ENCODE measurements at regions not wholly inside any gene's neighbourhood (a gene's known extent, or its start where the extent isn't known, plus 50 kb on each side); places are given as distances from the start of the nearest gene placed in this dataset.

DNA sequence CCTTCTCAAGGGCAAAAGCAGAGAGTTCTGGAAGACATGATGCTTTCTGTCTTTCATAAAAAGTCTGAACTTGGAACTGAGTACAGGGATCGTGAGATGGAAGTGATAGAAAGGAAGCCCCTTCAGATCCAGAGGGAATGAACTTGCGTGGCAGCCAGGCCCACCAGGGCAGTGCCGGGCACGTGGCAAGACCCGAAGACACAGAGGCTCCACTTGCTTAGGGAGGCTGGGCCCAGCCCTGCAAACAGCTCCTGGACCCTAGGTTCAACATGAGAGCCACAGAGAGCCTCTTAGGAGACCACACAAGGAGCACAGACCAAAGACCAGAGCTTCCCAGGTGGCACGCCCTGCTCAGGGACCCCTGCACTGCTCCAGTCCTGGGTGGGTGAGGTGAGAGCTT is 155.4 kb upstream of the SMIM21 start:
- DNase-seq (ENCODE audit: insufficient read length, low spot score) (no peak), FAIRE-seq (no peak)
- TF ChIP-seq, protein P1, sequence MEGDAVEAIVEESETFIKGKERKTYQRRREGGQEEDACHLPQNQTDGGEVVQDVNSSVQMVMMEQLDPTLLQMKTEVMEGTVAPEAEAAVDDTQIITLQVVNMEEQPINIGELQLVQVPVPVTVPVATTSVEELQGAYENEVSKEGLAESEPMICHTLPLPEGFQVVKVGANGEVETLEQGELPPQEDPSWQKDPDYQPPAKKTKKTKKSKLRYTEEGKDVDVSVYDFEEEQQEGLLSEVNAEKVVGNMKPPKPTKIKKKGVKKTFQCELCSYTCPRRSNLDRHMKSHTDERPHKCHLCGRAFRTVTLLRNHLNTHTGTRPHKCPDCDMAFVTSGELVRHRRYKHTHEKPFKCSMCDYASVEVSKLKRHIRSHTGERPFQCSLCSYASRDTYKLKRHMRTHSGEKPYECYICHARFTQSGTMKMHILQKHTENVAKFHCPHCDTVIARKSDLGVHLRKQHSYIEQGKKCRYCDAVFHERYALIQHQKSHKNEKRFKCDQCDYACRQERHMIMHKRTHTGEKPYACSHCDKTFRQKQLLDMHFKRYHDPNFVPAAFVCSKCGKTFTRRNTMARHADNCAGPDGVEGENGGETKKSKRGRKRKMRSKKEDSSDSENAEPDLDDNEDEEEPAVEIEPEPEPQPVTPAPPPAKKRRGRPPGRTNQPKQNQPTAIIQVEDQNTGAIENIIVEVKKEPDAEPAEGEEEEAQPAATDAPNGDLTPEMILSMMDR (IDR thresholded peaks at IDR 0.05; ENCODE audit: insufficient read depth, missing control alignments) = no peak

DNA sequence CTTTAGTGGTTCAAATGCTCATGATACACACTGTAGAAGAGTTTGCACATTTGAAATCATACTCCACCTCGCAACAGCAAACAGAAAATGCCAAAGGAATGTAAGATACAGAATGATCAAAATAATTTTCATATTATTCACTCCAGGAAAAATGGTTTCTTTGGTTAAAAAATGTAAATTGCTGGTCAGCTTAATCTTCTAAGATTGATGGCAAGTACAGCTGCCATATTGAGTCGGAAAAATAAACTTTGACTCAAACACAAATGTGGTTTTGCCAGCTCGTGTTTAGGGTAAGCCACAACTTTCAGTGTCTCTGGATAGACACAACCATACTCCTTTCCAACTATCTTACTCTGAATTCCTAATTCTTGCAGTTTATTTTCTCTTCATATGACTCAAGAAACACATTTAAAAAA is 154.9 kb upstream of the SMIM21 start:
- TF ChIP-seq, protein P1 (IDR thresholded peaks at IDR 0.05; ENCODE audit: insufficient read depth, missing control alignments) = no peak
- DNase-seq (ENCODE audit: insufficient read length, low spot score) = no peak
- FAIRE-seq = peak; percentile 89

DNA sequence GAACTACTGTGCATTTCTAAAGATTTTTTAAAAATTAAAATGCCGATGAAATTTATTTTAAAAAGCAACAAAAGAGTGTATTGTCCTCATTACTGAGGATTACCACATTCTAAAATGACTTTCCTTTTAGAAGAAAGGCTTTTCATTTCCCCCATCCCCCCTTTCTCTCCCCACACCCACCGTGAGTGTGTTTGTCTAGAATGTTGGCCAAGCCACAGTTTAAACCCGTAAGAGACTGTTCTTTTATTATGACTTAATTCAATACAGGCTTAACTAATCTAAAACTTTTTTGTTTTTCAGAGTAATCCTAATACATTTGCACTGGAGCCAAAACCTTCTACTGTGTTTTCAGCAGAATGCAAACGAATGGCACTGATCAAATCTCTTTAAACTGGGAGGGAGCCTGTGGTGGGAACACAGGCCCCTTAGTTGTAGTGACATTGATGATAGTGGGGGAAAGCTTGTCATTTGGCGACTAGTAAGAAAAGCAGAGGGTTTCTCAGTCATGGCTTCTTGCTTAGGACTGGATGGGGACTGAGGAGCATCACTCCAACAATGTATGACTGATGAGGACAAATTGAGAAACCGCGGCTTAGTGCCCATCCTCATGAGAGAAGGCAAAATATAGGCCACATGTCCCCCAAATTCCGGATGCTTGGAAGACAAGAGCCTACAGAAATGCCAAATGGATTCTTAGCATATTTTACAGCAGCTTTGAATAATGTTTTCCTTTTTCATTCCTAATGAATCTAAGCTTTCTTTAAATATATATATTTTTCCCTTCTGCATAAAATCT is 154.0 kb upstream of the SMIM21 start:
- DNase-seq (ENCODE audit: insufficient read length, low spot score) (no peak), FAIRE-seq (peak; percentile 61)
- TF ChIP-seq, protein P1 (IDR thresholded peaks at IDR 0.05; ENCODE audit: insufficient read depth, missing control alignments) = no peak

DNA sequence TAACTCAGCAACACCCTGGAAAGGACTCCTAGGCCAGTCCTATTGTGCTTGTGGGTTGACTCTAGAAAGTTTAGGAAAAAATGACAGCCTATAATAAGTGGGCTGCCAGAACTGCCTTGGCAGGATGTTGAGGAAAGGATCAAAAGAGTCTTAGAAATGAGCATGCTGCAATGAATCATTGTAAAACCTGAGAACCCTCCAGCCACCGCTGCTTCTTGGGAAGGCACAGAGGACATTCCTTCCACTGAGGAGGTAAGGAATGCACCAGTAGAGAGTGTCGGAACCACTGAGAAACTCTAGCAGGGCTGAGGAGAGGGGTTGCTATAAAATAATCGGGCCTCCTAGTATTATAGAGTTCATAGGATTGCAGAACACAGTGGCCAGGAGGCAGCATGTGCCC is 146.7 kb upstream of the SMIM21 start:
- no peak for FAIRE-seq
- no peak for DNase-seq (ENCODE audit: insufficient read length, low spot score)
- TF ChIP-seq, protein P1 (IDR thresholded peaks at IDR 0.05; ENCODE audit: insufficient read depth, missing control alignments) = no peak

DNA sequence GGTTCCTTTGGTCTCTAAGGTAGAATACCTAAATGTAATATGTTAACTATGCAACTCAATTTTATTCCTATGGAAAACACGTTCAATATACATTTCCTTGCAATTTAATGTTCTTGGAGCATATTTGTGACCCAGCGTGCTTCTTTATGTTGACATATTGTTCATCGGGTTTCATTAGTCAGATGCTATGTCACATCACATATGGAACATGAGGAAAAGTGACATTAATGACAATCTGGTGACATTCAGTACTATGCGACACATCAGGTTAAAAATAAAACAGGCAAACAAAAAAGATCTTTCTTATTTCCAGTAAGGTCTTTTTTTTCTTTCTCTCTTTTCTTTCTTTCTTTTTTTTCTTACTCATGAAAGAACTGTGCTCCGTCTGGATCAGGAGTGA is 135.6 kb upstream of the SMIM21 start:
- FAIRE-seq (peak; percentile 96), DNase-seq (ENCODE audit: insufficient read length, low spot score) (no peak)
- TF ChIP-seq, protein P1 (IDR thresholded peaks at IDR 0.05; ENCODE audit: insufficient read depth, missing control alignments) = no peak

DNA sequence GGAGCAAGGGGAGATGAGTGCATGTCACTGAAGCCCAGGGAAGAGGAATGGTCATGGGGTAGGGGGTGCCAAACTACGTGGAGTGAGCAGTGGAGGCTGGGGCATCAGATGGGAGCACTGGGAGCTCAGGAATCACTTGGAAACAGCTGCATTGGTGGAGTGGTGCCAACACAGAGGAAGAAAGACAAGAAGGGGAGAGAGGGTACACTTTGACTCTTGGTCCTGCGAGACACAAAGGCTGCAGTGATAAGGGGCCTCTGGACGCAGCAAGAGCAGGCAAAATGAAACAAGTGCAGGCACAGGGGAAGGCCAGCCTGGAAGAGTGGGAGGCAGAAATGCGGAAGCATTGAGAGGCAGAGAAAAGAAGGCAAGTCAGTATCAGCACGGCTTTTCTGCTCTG is 134.7 kb upstream of the SMIM21 start:
- FAIRE-seq (no peak), DNase-seq (ENCODE audit: insufficient read length, low spot score) (no peak)
- TF ChIP-seq, protein P1 (IDR thresholded peaks at IDR 0.05; ENCODE audit: insufficient read depth, missing control alignments) = no peak

DNA sequence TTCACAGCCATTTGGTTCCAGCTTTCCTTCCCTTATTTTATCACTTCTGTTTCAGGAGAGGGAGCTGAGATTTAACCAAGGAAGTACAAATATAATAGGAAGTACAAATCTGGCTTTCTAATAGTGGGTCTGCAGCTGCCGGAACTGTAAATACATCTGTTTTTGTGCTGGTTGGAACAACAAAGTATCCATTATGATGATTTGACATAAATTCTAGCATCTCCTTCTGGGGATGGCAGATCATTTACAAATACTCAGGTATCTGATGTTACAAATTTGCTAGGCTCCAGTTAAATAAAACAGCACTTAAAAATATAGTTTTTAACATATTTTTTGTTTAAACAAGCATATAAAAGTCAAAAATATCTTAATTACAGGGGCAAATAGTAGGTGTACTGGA is 131.3 kb upstream of the SMIM21 start:
- DNase-seq (ENCODE audit: insufficient read length, low spot score) (no peak), FAIRE-seq (peak; percentile 44)

More for the DNA sequence above, 131.3 kb upstream of the SMIM21 start:
- TF ChIP-seq, protein P1 (IDR thresholded peaks at IDR 0.05; ENCODE audit: insufficient read depth, missing control alignments) = no peak
